Neural crest cell (in vitro differentiated cells): ENCODE measurements at regions not wholly inside any gene's neighbourhood (a gene's known extent, or its start where the extent isn't known, plus 50 kb on each side); places are given as distances from the start of the nearest gene placed in this dataset.

ENCODE experiments used
- DNase-seq: peaks from one replicate; pipeline ENCODE4 v3.0.0; 2021; ENCODE audit warnings: low read depth, mixed read lengths, low spot score
- H3K27ac Mint-ChIP-seq: one replicate; pipeline ENCODE4 v1.8.0; 2021; ENCODE audit warnings: mild to moderate bottlenecking, mixed read lengths; ENCODE audit not compliant: unreplicated experiment
- H3K27me3 Mint-ChIP-seq: 2 replicates; pipeline ENCODE4 v1.8.0; 2021; ENCODE audit warnings: low read depth, mild to moderate bottlenecking, mixed read lengths
- H3K36me3 Mint-ChIP-seq: 2 replicates; pipeline ENCODE4 v1.8.0; 2021; ENCODE audit warnings: low read depth, mild to moderate bottlenecking, mixed read lengths
- H3K4me1 Mint-ChIP-seq: 2 replicates; pipeline ENCODE4 v1.8.0; 2021; ENCODE audit warnings: mixed read lengths
- H3K4me3 Mint-ChIP-seq: one replicate; pipeline ENCODE4 v1.8.0; 2021; ENCODE audit warnings: mild to moderate bottlenecking, mixed read lengths
- H3K9me3 Mint-ChIP-seq: 2 replicates; pipeline ENCODE4 v1.8.0; 2021; ENCODE audit warnings: mixed read lengths
- TF ChIP-seq, protein P1 (sequence below): fragments of 200-600 bp; sonication (generic); conservative IDR thresholded peaks from 2 replicates; pipeline ENCODE4 v1.5.0; 2021; ENCODE audit warnings: antibody characterized with exemption, mild to moderate bottlenecking

DNA sequence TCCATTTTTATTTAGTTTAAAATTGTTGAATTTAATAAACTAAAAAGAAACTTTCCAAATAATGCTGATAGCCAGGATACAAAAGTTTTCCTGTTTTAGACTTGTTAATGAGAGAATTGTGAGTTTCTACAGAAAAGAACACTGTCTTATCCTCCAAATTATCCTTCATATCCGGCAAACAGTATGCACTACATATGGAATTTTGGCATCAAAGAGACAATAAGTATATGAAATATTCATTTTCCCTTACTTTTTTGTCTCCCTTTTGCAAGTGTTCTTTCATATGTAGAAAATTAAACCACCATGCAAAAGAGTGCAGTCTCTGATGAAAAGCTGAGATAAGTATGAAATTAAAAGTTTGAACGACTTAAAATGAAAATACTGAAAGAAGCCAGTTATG, 159.4 kb downstream of the UBE2E3 start:
- Mint-ChIP-seq H3K9me3 (peaks cover 3% of the 10 kb centered on the region), H3K4me1 (peaks cover 12% of the 10 kb centered on the region), H3K4me3 (no peak overlapping the region), H3K27ac (no peak overlapping the region), H3K27me3 (no peaks in the 10 kb centered on the region), H3K36me3 (peaks cover 3% of the 10 kb centered on the region)
- TF ChIP-seq, protein P1, sequence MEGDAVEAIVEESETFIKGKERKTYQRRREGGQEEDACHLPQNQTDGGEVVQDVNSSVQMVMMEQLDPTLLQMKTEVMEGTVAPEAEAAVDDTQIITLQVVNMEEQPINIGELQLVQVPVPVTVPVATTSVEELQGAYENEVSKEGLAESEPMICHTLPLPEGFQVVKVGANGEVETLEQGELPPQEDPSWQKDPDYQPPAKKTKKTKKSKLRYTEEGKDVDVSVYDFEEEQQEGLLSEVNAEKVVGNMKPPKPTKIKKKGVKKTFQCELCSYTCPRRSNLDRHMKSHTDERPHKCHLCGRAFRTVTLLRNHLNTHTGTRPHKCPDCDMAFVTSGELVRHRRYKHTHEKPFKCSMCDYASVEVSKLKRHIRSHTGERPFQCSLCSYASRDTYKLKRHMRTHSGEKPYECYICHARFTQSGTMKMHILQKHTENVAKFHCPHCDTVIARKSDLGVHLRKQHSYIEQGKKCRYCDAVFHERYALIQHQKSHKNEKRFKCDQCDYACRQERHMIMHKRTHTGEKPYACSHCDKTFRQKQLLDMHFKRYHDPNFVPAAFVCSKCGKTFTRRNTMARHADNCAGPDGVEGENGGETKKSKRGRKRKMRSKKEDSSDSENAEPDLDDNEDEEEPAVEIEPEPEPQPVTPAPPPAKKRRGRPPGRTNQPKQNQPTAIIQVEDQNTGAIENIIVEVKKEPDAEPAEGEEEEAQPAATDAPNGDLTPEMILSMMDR, result no peak
- DNase-seq, result no peak

DNA sequence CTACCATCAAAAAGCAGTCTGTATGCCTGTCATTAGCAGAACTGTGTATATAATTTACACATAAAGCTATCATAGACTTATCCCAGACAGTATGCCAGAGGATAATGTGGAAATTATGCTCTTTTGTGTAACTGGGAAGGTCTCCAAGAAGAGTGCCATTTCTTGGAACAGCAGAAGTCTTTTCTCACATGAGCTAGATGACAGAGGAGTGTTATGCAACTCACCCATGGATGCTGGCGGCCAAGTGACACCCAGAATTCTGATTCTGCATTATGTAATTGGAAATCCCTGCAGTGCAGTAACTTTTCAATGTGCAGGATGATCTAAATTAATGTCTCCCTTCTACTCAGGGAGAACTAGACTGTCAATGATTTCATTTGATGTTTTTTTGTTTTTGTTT, 160.0 kb downstream of the UBE2E3 start:
- H3K4me3 Mint-ChIP-seq, result no peak overlapping the region
- H3K27ac Mint-ChIP-seq, result no peak overlapping the region

DNA sequence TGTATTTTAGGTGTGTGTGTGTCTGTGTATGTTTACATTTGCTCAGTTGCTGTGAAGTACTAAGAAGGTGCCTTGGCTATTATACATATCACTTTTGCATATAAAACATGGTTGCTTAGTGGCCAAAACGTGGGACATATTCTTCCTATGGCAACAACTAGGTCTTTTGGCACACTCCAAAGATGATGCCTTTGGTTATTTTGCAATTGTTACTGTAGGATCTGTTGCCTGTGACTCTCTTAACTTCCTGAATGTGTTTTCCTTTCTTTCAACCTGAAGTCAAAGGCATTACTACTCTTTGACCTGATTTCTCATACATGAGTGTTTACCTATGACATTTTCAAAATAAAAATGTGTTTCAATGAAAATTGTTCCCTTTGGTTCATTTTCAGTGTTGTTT, 160.5 kb downstream of the UBE2E3 start:
- no peak for DNase-seq
- Mint-ChIP-seq H3K4me1 (peaks cover 12% of the 10 kb centered on the region), H3K27me3 (no peaks in the 10 kb centered on the region), H3K4me3 (no peak overlapping the region), H3K36me3 (peaks cover under 1% of the 10 kb centered on the region), H3K27ac (no peak overlapping the region), H3K9me3 (peaks cover 2% of the 10 kb centered on the region)
- TF ChIP-seq, protein P1, result no peak

More for the DNA sequence above, 160.0 kb downstream of the UBE2E3 start:
- Mint-ChIP-seq H3K36me3 (peaks cover 3% of the 10 kb centered on the region), H3K27me3 (no peaks in the 10 kb centered on the region), H3K4me1 (peaks cover 12% of the 10 kb centered on the region), H3K9me3 (peaks cover 3% of the 10 kb centered on the region)
- TF ChIP-seq, protein P1, result no peak
- DNase-seq, result no peak

DNA sequence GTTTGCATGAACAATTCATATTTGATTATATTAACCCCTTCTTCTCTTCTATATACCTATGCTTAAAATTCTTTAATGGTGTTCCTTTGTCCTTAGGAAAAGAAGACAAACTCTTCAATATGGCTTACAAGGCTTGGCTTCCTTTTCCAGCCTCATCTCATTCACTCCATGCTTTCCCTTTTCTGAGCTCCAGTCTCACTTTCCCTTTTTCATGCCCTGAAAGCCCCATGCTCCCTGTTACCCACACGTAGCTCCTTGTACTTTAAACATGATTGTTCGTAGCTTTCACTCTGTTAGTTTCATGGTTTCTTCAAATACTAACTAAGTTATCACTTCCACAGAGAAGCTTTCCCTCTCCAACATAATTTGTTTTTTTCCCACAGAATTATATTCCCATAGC, 161.3 kb downstream of the UBE2E3 start:
- TF ChIP-seq, protein P1, result no peak
- Mint-ChIP-seq H3K27me3 (no peaks in the 10 kb centered on the region), H3K4me1 (peaks cover 12% of the 10 kb centered on the region), H3K4me3 (no peak overlapping the region), H3K9me3 (no peaks in the 10 kb centered on the region), H3K27ac (no peak overlapping the region), H3K36me3 (no peaks in the 10 kb centered on the region)
- DNase-seq, result no peak

DNA sequence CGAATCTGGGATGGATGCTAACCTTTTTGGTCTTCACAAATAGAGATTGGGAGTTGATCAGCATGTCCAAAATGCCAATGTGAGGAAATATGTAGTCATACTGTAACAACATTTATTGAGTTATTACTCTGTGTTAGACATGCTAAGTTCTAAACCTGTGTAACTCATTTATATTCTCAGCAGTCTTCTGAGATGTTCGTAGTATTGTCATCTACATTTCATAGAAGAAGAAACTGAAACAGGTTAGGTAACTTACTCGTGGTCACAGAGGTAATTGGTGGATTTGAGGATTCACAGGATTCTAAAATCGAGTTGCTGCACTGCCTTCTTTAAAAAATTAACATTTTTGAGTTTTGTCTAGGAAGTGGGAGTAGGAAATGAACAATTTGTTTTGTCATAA, 162.1 kb downstream of the UBE2E3 start:
- H3K36me3 Mint-ChIP-seq, result no peaks in the 10 kb centered on the region
- DNase-seq, result no peak
- H3K4me3 Mint-ChIP-seq, result no peak overlapping the region
- H3K9me3 Mint-ChIP-seq, result no peaks in the 10 kb centered on the region
- TF ChIP-seq, protein P1, result no peak
- no peaks in the 10 kb centered on the region for H3K27me3 Mint-ChIP-seq
- peaks cover 12% of the 10 kb centered on the region for H3K4me1 Mint-ChIP-seq
- H3K27ac Mint-ChIP-seq, result no peak overlapping the region
